Activated T-cell treated with anti-CD3 and anti-CD28 coated beads, Interleukin-2, amount 50 U/mL, for 24 hours (primary cell): ENCODE measurements at regions not wholly inside any gene's neighbourhood (a gene's known extent, or its start where the extent isn't known, plus 50 kb on each side); places are given as distances from the start of the nearest gene placed in this dataset.

Experiments
- DNase-seq: peaks from one replicate; pipeline ENCODE4 v3.0.0-alpha.2; 2020
- H3K27ac Mint-ChIP-seq: 2 replicates; pipeline ENCODE4 v1.8.0; 2020; ENCODE audit warnings: mild to moderate bottlenecking, mixed read lengths
- H3K27me3 Mint-ChIP-seq: 2 replicates; pipeline ENCODE4 v1.8.0; 2020; ENCODE audit warnings: mixed read lengths
- H3K36me3 Mint-ChIP-seq: 2 replicates; pipeline ENCODE4 v1.8.0; 2020; ENCODE audit warnings: low read depth, mixed read lengths
- H3K4me1 Mint-ChIP-seq: 2 replicates; pipeline ENCODE4 v1.8.0; 2020; ENCODE audit warnings: low read depth, mixed read lengths
- H3K4me3 Mint-ChIP-seq: 2 replicates; pipeline ENCODE4 v1.8.0; 2020; ENCODE audit warnings: mild to moderate bottlenecking, moderate library complexity, mixed read lengths
- H3K9me3 Mint-ChIP-seq: 2 replicates; pipeline ENCODE4 v1.8.0; 2020; ENCODE audit warnings: mixed read lengths

DNA sequence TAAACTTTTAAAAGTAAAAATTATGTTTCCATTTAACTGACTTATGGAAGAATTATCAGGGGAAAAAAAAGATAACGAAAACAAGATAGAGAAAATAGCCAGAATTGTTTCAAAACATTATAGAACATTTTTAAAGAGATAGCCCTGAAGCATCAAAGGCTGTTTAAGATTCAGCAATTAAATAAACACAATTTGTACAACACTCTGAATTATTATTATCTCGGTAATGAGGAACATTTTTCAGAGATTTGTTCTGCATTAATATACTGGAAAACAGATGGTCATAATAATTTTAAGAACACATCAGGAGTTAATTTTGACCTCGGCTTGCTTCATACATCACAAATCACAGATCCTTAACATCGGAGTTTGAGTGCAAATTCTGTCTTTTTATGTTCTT is 643.8 kb downstream of the SORCS1 start:
- H3K36me3 Mint-ChIP-seq, result no peaks in the 10 kb centered on the region
- H3K27me3 Mint-ChIP-seq, result no peaks in the 10 kb centered on the region
- H3K4me3 Mint-ChIP-seq, result no peak overlapping the region
- H3K9me3 Mint-ChIP-seq, result peaks cover 8% of the 10 kb centered on the region
- no peak for DNase-seq
- no peak overlapping the region for H3K27ac Mint-ChIP-seq
- no peaks in the 10 kb centered on the region for H3K4me1 Mint-ChIP-seq

DNA sequence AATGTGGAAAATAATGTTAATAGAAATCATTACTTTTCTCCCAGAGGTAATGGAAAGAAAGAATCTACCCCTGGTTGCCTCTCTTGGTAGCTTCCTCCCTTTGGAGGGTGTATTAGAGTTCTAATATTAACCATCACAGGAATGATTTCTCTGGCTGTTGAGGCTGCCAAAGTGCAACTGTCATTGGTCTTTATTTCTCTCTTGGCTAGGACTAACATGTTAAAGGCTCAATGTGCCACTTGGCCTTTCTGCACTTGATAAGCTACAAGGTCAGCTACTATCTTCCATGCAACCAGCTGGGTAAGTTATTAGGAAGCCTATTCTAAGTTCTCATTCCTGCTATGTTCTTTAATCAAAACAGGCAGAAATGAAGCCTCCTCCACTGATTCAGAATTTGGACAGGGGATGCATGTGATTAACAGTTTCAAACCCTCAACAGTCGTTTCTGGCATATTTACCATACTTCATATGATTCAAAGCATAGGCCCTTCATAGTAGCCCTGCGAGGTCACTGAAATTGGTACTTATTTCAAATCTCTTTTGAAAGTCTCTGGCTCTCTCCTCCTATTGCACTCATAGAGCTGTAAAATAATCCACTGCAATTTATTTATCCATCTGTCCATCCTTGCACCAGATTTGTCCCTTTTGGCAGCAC is 645.0 kb downstream of the SORCS1 start:
- H3K36me3 Mint-ChIP-seq, result no peaks in the 10 kb centered on the region
- H3K4me3 Mint-ChIP-seq, result no peak overlapping the region
- peaks cover 8% of the 10 kb centered on the region for H3K9me3 Mint-ChIP-seq
- no peaks in the 10 kb centered on the region for H3K27me3 Mint-ChIP-seq
- no peak for DNase-seq
- no peaks in the 10 kb centered on the region for H3K4me1 Mint-ChIP-seq
- no peak overlapping the region for H3K27ac Mint-ChIP-seq

DNA sequence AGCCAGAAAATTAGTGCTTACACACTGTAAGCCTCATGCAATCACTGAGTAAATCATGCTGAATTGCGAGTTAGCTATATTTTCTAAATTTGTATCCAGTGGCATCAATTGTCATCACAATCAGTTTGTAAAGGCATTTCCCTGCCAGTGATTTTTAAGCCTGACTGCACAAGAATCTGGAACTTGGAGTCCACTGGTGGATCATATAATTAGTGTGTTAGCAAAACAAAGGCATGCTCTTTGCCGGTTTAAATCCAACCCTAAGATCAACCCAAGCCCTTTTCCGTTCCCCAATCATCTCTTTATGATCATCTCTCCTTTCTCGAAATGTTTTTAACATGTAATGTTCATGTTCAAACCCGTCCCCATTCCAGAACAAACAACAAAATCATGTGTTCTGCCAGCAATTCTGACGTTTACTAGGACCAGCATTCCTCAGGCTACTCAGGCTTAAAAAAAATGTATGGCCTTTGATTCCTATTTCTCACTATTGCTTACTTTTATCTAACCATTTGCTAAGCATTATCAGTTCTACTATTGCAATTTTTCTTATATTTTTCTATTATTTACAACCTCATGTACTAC is 649.2 kb downstream of the SORCS1 start:
- Mint-ChIP-seq H3K4me3 (no peak overlapping the region), H3K4me1 (no peaks in the 10 kb centered on the region), H3K27ac (no peak overlapping the region), H3K36me3 (no peaks in the 10 kb centered on the region), H3K27me3 (no peaks in the 10 kb centered on the region), H3K9me3 (peaks cover 8% of the 10 kb centered on the region)
- DNase-seq, result no peak

DNA sequence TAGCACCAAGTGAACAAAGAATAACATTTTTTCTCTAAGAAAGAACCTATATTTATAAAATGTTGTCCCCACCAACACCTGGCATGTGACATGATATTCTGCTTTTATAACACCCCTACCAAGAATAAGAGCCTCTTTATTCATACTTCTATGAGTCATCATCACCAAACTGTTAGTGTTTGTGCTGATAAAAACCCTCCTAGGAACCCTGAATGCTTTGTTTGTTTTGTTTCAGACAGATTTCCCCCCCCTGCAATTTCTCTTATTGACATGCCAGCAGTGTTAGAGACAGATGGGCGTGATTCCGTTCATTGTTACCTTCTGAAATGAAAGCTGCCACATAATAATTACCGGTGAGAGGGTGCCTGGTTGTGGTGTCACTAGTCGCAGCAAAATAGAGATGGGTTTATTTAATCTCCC is 651.1 kb downstream of the SORCS1 start:
- Mint-ChIP-seq H3K27ac (no peak overlapping the region), H3K4me1 (no peaks in the 10 kb centered on the region), H3K27me3 (no peaks in the 10 kb centered on the region), H3K36me3 (no peaks in the 10 kb centered on the region), H3K9me3 (peaks cover 8% of the 10 kb centered on the region), H3K4me3 (no peak overlapping the region)
- no peak for DNase-seq

DNA sequence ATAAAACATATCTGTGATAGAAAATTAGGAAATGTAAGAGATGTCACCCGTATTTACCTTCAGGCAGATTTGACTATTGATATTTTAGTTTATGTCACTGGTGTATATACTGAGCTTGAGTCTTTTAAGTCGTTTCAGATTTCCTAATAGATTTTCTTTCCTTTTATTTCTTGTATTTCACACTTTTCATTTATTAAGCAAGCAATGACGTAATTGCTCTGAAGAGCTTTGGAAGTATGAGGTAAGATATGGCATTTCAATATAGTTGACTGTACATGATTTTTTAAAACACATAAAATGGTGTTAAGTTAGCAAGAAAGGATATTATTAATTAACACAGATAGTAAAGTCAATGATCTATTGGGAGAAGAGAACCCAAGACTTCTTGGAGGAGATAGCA is 652.6 kb downstream of the SORCS1 start:
- no peaks in the 10 kb centered on the region for H3K27me3 Mint-ChIP-seq
- peaks cover 15% of the 10 kb centered on the region for H3K9me3 Mint-ChIP-seq
- no peaks in the 10 kb centered on the region for H3K4me1 Mint-ChIP-seq
- H3K36me3 Mint-ChIP-seq, result no peaks in the 10 kb centered on the region
- H3K27ac Mint-ChIP-seq, result no peak overlapping the region
- no peak for DNase-seq
- H3K4me3 Mint-ChIP-seq, result no peak overlapping the region

DNA sequence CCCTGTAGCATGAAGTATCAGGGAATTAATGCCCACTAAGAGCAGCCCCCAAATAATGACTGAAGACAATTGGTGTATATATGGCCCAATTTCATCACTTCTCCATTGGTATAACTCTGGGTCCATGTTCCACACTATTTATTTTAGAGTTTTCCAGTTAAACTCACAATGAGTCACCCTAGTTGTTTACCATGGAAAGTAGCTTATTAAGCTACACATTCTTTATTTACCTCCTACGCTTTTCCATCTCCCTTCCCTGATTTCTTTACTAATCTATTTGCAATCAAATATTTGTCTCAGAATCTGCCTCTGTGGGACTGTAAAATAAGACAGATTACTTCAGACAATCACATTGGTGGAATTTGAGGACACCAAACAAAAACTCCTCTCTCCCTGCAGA is 655.6 kb downstream of the SORCS1 start:
- H3K27me3 Mint-ChIP-seq, result no peaks in the 10 kb centered on the region
- no peak for DNase-seq
- H3K36me3 Mint-ChIP-seq, result no peaks in the 10 kb centered on the region
- peaks cover 18% of the 10 kb centered on the region for H3K9me3 Mint-ChIP-seq
- H3K4me1 Mint-ChIP-seq, result no peaks in the 10 kb centered on the region
- H3K27ac Mint-ChIP-seq, result no peak overlapping the region
- no peak overlapping the region for H3K4me3 Mint-ChIP-seq

DNA sequence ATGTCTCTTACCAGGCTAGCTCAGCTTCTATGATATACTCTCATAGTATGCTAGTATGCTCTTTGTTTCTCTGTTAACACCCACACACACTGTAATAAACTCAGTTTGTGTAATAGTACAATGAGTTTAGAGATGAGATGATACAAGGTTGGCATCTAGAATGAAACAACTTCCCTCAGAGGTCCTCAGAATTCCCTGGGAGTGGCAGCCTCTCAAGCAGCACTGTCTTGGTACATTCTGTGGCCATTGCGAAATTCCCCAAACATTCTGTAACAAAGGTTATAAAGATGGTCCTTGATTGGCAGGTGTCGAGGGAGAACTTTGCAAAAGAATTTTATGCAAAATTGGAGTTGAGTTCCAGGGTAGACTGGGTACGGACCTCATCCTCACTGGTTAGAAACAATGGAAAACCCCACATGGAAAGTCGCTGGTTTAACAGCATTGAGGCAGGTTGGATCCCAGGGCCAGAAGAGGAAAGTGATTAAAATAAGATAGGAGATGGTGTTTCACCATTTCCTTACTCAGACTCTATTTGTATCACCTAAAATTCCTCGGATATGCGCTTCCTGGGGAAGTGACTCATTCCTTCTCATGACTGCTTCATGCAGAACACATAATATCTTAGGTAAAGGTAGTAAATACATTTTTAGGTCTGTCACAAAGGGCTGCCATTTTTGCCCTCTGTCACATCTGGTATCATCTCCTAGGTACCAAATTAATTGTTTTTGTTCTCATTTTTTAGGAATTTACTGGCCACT is 657.8 kb downstream of the SORCS1 start:
- no peak overlapping the region for H3K4me3 Mint-ChIP-seq
- no peaks in the 10 kb centered on the region for H3K4me1 Mint-ChIP-seq
- no peak overlapping the region for H3K27ac Mint-ChIP-seq
- DNase-seq, result no peak
- H3K27me3 Mint-ChIP-seq, result no peaks in the 10 kb centered on the region
- H3K9me3 Mint-ChIP-seq, result peaks cover 25% of the 10 kb centered on the region
- H3K36me3 Mint-ChIP-seq, result no peaks in the 10 kb centered on the region

DNA sequence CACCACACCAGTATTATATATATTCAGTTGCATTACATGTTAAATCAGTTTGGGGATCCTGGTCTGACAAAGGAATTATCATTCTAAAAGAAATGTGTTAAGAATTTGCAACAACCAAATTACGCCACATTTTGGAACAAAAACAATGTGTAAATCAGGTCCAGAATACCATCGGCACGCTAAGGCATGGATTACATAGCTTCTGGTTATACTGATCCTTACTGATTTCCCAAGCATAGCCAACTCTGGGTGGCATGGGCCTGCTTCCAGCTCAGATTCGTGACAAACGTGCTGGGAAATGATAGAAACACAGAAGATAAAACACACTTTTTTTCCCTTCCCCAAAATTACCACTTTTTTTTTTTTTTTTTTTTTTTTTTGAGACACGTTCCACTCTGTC is 660.0 kb downstream of the SORCS1 start:
- no peaks in the 10 kb centered on the region for H3K27me3 Mint-ChIP-seq
- no peak overlapping the region for H3K27ac Mint-ChIP-seq
- peaks cover 25% of the 10 kb centered on the region for H3K9me3 Mint-ChIP-seq
- DNase-seq, result no peak
- H3K4me3 Mint-ChIP-seq, result no peak overlapping the region
- H3K36me3 Mint-ChIP-seq, result no peaks in the 10 kb centered on the region
- no peaks in the 10 kb centered on the region for H3K4me1 Mint-ChIP-seq

DNA sequence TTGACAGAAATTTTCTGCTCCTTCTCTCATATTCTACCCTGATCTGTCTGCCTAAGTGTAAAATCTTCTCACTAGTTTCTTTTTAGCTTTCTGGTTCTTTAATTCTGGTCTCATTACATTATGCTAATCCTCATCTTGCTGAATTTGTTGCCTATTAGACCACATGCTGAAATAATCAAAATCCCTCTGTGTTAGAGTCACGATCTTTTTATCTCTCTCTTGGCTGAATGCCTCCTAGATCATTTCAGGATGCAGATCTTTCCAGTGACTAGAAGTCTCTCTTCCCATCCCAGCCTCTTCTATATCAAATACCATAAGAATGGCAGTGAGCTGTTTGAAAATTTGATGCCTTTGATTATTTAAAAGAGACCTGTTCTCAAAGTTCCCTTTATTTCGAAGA is 661.9 kb downstream of the SORCS1 start:
- no peak for DNase-seq
- Mint-ChIP-seq H3K4me3 (no peak overlapping the region), H3K4me1 (no peaks in the 10 kb centered on the region), H3K27me3 (no peaks in the 10 kb centered on the region), H3K36me3 (no peaks in the 10 kb centered on the region), H3K27ac (no peak overlapping the region), H3K9me3 (peaks cover 22% of the 10 kb centered on the region)

DNA sequence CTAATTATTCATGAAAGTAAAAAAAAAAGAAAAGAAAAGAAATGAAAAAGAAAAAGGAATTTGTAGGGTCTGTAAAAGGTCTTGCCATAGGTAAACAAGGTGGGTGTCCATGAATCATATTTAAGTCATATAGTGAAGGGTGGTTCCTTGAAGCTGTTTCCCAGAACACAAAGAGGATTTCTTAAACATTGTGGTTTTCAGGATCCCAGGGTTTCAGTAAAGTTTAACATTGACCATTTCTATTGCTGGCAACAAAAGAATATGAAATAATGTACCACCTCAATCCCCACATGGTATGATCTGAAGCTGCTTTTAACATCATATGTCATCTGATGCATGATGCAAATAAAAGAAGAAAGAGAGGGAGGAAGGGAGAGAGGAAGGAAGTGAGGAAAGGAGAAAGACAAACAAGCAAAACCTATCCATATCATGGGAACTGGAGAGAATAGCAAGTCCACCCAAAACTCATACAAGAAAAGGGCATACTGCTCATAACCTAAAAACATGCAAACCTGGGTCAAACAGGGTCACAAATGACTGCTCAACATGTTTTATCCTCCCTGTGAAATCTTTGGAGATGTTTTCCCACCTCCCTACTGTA is 663.5 kb downstream of the SORCS1 start:
- Mint-ChIP-seq H3K36me3 (no peaks in the 10 kb centered on the region), H3K27me3 (no peaks in the 10 kb centered on the region), H3K4me1 (no peaks in the 10 kb centered on the region)

DNA sequence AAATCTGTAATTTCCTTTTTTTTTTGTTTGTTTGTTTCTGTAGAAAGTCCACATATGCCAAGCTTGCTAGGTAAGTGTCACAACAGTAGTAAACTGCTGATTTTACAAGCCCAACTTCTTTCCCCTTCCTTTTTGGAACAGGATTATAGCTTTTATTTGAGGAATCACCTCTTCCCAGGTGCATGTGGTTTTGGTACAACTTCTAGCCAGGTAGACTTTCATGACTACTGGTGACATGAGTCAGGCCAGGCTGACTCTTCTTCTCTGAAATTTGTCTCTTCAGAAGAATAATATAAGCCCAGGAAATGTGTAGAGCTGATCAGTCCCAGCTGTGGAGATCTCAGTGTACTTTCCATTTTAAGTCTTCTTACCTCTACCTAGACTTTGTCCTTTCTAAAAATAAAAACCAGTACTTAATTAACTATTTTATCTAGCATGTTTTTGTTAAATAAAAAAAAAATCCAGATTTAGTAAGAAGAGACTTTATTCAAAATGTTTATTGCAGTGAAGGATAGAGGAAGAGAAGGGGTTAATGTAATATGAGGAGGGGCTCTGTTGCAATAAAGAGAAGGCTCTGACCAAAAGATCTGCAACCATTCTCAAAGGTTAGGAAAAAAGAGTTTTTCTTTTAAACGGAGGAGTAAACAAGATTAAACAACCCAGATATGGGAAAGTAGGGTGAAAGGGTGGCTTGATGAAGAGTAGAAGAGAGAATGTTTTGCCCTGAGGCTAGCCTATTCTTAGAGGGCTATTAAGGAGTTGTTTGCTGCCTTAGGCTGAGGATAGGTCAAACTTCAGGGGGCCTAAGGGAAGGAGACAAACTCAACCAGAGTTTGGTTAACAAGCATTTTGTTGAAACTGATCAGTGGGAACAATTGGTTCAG is 664.2 kb downstream of the SORCS1 start:
- Mint-ChIP-seq H3K9me3 (peaks cover 16% of the 10 kb centered on the region), H3K27ac (no peak overlapping the region)

More for the DNA sequence above, 663.5 kb downstream of the SORCS1 start:
- DNase-seq, result no peak
- Mint-ChIP-seq H3K9me3 (peaks cover 16% of the 10 kb centered on the region), H3K4me3 (no peak overlapping the region), H3K27ac (no peak overlapping the region)

DNA sequence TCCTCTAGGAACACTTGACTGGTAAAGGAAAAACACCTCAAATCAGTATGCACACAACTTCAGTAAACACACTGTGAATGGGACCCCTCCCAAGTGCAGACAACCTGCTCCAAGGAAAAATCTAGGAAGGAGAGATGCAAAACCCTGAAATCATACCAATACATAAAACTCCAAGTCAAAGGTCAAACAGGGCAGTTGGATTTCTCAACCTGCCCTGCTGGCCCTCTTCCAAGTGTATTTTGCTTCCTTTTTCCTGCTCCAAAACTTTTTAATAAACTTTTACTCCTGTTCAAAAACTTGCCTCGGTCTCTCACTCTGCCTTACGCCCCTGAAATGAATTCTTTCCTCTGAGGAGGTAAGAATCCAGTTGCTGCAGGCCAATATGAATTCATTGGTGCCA is 665.1 kb downstream of the SORCS1 start:
- Mint-ChIP-seq H3K27ac (no peak overlapping the region), H3K4me1 (no peaks in the 10 kb centered on the region)

More for the DNA sequence above, 664.2 kb downstream of the SORCS1 start:
- H3K27me3 Mint-ChIP-seq, result no peaks in the 10 kb centered on the region
- no peak for DNase-seq
- no peaks in the 10 kb centered on the region for H3K4me1 Mint-ChIP-seq
- H3K4me3 Mint-ChIP-seq, result no peak overlapping the region
- no peaks in the 10 kb centered on the region for H3K36me3 Mint-ChIP-seq

DNA sequence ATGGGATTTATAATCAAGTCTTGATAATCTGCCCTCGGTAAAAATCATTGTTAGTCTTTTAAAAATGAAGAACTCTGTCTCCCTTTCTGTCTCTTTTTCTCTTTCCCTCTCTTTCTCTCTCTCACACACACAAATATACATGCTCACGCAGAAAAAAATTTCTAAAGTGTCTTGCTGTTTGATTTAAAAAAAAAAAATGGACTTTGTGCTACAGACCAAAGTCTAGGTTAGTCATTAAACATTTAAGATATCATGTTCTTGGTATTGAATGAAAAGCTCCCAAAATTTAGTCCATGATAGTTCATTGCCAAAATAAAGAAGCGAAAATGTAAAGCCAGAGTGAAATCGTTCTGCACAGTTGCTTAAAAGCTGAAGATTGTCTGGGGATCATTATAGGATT is 665.8 kb downstream of the SORCS1 start:
- no peaks in the 10 kb centered on the region for H3K4me1 Mint-ChIP-seq
- no peaks in the 10 kb centered on the region for H3K27me3 Mint-ChIP-seq
- no peaks in the 10 kb centered on the region for H3K36me3 Mint-ChIP-seq
- no peak overlapping the region for H3K4me3 Mint-ChIP-seq
- H3K9me3 Mint-ChIP-seq, result peaks cover 10% of the 10 kb centered on the region
- no peak overlapping the region for H3K27ac Mint-ChIP-seq
- no peak for DNase-seq

More for the DNA sequence above, 665.1 kb downstream of the SORCS1 start:
- DNase-seq, result no peak
- H3K9me3 Mint-ChIP-seq, result peaks cover 15% of the 10 kb centered on the region
- H3K27me3 Mint-ChIP-seq, result no peaks in the 10 kb centered on the region
- H3K36me3 Mint-ChIP-seq, result no peaks in the 10 kb centered on the region
- H3K4me3 Mint-ChIP-seq, result no peak overlapping the region

DNA sequence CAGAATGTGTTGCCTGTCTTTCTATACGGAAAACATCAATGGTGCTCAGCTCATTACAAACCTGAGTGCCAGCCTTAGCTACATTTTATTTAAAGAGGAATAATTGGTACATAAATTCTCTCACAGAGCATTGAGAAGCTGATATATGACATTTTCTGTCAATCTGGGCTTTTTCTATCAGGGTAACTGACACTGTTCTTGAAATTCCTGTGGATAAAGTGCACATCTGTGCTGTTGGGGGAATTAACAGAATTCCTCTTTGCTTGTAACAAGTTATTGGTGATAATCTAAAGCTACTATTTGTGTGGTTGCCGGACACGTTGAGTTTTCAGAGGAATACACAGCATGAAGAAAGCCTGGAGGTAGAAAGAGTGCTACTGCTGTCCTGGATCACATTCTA is 668.6 kb downstream of the SORCS1 start:
- Mint-ChIP-seq H3K4me3 (no peak overlapping the region), H3K27ac (no peak overlapping the region), H3K27me3 (no peaks in the 10 kb centered on the region), H3K9me3 (peaks cover 2% of the 10 kb centered on the region), H3K36me3 (no peaks in the 10 kb centered on the region), H3K4me1 (no peaks in the 10 kb centered on the region)
- no peak for DNase-seq
